Smooth muscle cell of the brain vasculature (primary cell): ENCODE measurements at regions not wholly inside any gene's neighbourhood (a gene's known extent, or its start where the extent isn't known, plus 50 kb on each side); places are given as distances from the start of the nearest gene placed in this dataset.
"Not testable (repeated sequence)": the region's sequence is repeated elsewhere in the genome, so short reads cannot be mapped to it uniquely, and the experiment has no call there.

ENCODE experiments used
- DNase-seq: peaks from one replicate; pipeline ENCODE4 v3.0.0-alpha.2; 2012; ENCODE audit warnings: low read depth, low spot score

DNA sequence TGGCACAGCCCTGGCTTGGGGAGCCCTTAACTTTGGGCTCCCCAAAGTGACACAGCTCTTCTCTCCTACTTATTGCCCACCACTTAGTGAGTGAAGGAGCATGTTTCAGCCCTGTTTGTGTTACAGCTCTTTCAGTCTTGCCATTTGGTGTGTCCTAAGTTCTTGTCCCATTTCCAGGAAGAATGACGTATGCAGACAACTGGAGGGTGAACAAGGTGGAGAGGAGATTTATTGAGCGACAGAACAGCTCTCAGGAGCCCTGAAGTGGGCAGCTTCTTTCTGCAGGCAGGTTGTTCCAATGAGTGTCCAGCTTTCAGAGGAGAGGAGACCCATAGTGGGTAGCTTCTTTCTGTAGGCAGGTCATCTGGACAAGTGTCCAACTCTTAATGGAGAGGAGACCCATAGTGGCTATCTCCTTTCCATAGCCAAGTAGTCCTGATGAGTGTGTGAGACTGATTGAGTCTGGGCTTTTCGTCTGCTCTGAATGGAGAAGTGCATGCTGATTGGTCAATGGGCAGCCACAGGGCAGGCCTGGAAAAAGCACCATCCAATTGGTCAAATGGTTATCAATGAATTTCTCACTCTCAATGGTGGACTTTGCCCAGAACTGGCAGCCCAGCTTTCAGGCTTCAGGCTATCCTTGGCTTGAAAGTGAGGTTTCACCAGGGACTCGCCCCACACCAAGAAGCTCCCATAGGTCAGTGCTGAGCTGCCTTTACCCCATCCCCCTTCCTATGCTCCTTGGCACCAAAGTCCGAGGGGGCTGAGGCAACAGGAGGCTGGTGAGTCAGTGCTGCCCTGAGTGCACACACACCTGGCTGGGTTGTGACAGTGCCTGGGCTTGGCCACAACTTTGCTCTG, 688.2 kb downstream of the NYAP2 start:
- DNase-seq = no peak

DNA sequence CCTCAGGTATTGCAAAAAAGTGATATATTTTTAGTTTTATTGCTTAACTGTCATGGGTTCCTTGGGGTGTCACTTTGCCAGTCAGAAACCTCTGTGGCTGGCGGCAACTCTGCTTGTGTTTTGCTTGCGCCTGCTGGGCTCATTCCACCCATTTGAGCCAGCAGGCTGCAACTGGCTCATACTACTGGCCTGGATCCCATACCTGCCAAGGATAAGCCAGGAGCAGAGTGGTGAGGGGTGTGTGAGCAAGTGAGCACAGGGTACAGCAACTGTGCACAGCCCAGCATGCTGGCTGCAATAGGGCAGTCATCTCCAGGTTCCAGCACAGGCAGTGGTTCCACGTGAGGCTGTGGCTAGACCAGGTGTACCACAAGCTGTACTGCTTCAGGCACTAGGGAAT, 687.5 kb downstream of the NYAP2 start:
- DNase-seq = no peak

DNA sequence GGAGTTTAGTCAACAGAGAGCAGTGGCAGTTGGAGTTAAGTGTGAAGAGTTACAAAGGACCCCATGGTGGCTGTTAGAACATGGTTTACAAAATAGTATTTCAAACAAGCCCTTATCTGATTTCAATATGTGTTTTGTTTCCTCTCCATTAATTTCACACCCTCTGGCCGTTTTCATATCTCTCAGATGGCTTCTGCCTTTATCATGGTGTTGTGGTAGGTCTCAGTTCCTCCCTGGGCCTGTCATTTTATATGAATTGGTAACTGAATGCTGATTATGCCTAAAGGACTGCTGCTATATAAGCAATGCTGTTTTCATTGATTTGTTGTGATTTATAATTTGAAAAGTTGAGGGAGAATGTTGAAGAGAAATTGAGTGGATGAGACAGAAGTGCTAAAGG, 686.7 kb downstream of the NYAP2 start:
- no peak for DNase-seq

DNA sequence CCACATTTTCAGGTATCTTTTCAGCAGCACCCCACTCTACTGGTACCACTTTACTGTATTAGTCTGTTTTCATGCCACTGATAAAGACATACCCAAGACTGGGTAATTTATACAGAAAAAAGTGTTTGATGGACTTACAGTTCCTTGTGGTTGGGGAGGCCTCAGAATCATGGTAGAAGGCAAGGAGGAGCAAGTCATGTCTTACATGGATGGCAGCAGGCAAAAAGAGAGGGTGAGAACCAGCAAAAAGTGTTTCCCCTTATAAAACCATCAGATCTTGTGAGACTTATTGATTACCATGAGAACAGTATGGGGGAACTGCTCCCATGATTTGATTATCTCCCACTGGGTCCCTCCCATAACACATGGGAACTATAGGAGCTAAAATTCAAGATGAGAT, 685.9 kb downstream of the NYAP2 start:
- DNase-seq = not testable (repeated sequence)

- DNase-seq = no peak
These were observed 680.8 kb downstream of the NYAP2 start for GRCh38 chr2:226080334-226080733.

- no peak for DNase-seq
These were observed 680.2 kb downstream of the NYAP2 start for GRCh38 chr2:226079671-226080181.

DNA sequence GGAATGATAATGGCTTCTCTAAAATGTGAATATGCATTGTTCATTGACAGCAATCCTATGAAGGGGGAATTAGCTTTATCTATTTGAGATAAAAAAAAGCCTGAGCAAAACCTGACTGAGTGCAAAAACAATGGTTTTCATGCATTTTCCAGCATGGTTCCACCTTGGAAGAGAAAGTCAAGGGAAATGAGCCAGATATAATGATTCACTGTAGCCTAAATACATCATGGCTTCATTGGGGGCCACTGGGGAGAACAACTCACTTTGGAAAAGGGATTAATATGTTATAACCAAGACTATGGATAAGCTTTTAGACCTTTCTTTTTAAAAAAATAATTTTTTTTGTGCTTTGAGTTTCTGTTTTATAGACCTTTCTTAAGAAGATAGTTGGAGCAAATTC, 679.7 kb downstream of the NYAP2 start:
- no peak for DNase-seq

DNA sequence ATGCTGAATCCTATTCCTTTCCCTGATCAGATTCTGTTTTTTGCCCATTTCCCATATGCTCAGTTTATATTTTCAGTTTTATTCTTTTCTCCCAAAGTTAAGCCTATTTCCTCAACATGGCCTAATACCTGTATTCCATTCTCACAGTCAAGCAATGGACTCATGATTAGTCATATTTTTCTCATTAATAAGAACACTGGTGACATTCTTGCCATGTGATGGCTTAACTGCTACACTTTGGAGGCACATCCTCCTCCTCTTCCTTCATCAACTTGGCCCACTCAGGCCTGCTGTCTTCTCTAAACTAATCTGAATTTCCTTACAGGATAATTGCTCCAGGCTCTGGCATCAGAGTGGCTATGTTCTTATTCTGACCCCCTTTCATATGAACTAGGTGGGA, 679.2 kb downstream of the NYAP2 start:
- DNase-seq = no peak

GRCh38 chr2:226077841-226078240, 678.3 kb downstream of the NYAP2 start:
- DNase-seq = no peak

- DNase-seq = no peak
These were observed 677.5 kb downstream of the NYAP2 start for GRCh38 chr2:226077031-226077430.

GRCh38 chr2:226076529-226076928, 677.0 kb downstream of the NYAP2 start:
- DNase-seq = no peak

GRCh38 chr2:226074391-226074790, 674.9 kb downstream of the NYAP2 start:
- no peak for DNase-seq

DNA sequence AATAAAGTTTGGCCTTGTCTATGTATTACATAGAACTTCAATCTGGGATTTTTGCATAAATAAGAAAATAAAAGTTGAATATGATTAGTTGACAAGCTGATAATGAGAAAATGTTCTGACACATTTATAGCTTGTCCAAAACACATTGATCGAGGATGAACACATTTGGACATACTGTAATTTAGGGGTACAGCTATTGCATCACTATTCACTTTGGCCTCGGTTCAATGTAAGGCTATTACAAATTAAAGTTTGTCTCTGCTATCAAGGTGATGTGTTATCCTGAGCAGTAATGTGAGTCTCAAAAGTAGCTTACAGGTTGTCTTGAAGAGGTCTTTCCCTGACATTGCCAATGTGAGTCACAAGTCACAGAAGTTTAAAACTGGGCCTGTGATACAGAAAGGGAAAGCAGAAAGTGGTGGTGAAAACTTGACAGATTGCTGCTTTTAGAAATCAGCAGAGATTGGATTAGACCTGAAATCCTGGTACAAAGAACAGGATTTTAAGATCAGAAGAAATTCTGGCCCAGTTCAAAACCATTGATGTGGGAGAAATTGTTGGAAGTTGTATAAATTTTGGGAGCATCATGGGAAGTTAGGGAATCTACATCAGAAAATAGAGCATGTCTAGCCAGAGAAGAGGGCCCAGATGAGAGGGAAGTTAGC, 674.1 kb downstream of the NYAP2 start:
- DNase-seq = no peak

DNA sequence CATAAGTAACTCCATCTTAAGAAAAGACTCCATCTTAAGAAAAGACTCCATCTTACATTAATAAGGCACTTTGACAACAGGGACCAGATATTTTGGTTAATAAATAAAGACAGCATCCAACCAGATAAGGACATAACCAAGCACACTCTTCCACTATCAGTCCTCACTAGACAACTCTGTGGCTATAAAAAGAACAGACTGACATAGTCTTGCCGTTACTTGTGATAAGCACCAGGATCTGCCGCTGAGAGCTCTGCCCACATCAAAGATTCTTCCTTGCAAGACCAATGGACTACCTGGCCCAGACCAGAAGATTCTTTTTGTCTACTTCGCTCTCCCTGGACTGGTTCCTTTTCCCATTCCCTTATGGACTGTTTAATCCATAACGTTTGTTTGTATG, 667.4 kb downstream of the NYAP2 start:
- DNase-seq = no peak

GRCh38 chr2:226066391-226066790, 666.9 kb downstream of the NYAP2 start:
- no peak for DNase-seq

DNA sequence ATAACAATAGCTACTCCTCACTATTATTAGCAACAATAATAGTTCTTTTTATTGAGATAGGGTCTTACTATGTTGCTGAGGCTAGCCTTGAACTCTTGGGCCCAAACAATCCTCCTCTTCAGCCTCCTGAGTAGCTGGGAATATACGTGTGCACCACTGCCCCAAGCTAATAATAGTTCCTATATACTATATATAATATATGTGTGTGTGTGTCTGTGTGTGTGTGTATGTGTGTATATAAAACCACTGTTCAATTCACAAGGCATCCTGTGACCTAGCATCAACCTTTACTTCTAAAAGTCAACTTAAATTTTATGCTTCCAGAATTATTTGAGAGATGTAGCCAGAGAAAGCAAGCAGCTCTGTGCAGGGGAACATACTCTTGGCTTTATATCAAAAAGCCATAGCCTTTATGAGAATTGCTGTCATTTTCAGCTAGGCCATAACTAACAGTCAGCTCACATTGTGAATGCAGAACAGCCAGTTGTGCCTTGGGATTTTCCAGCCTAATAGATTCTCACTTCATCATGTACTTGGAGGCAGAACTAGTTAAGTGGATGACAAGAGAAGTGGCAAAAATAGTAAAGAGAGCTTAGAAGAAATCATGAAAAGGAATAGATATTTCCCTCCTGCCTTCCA, 665.5 kb downstream of the NYAP2 start:
- DNase-seq = no peak

DNA sequence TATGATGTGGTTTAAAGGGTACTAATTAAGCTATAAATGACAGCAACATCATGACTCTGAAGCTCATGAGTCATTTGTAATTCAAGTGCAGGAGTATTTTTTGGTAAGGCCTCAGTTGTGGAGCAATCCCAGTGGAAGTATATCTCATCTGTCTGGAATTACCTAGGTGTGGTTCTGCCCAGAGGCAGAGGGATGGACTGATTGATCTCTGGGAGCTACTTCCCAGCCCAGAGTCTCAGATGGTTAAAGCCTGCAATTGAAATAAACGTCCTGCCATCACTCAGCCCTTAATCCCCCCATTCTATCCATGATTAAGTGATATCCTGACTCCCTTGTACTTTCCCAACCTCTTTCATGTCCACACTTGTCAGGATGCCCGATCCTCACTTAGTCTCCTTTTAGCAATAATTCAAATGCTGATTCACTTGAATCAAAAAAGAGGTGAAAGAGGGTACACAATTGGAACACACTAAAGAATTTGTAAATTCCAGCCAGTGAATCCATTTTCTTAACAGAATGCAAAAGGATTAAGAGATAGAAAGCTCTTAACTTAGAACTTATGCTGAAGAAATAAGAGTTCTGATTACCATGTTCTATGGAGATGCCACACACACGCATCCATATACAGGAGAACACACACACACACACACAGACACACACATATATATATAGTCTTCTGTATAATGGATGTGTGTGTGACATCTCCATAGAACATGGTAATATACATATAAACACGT, 664.4 kb downstream of the NYAP2 start:
- DNase-seq = no peak

DNA sequence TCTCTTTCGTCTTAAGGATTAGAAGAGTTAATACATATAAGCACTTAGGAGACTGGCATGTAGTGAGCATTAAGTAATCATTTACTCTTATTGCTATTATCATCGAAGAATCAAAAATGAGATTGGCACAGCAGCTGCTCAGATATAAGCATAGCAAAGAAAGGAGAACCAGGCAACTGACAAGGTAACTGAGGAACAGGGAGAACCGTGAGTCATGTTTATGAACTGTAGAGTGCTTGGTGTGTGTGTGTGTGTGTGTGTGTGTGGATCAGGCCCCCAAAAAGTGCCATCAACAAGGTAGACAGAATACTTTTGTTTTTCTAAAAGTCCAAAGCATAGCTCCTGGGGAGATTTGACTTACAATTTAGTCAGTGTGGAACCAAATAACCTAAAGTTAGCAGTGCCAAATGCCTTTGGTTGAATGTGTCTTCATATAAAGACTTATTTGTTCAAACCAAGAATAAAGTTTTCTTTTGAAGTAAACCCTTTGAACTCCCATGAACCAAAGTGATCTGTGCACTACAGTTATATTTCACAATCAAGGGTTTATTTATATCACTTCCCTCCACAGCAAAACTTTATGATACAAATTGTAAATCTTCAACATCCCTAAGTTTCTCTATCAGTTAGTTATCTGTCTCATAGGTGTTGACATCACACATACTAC, 660.6 kb downstream of the NYAP2 start:
- no peak for DNase-seq

- no peak for DNase-seq
These were observed 658.4 kb downstream of the NYAP2 start for GRCh38 chr2:226057914-226058313.

GRCh38 chr2:226057365-226057764, 657.9 kb downstream of the NYAP2 start:
- no peak for DNase-seq

DNA sequence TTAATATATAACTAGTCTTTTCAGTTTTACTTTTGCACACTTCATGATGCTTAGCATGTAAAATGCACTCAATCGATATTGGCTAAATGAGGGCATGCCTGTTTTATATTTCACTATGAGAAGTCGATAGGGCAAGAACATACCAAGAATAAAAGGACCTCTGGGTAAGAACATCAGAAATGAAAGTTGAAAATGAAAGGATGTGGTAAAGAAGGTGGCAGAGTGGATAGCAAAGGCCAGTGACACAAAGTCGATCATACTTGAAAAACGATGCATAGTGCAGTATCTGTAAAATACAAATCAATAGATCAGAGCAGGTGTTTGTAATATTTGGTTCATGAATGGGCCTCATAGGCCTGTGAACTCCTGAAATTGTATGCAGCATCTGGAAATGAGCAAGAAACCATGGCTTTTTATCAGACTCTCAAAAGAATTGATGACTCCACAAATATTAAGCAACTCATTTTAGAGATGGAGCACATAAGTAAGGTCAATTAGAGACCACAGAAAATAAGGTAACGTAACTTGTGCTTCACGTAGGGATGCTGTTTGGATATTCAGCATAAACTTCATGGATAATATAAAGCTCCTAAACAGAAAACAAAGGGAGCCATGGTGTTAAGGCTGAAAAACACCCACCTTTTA, 653.4 kb downstream of the NYAP2 start:
- no peak for DNase-seq
